Endothelial cell of umbilical vein (primary cell): ENCODE measurements at regions not wholly inside any gene's neighbourhood (a gene's known extent, or its start where the extent isn't known, plus 50 kb on each side); places are given as distances from the start of the nearest gene placed in this dataset.

Source experiments
- EZH2 ChIP-seq: IDR thresholded peaks from 2 replicates; pipeline ENCODE4 v1.6.1; 2012; ENCODE audit warnings: borderline replicate concordance, low read depth, mild to moderate bottlenecking, moderate library complexity, low read length, inconsistent platforms; ENCODE audit not compliant: severe bottlenecking
- FOS ChIP-seq: IDR thresholded peaks from 2 replicates; pipeline ENCODE4 v1.6.1; 2011; ENCODE audit warnings: mild to moderate bottlenecking, low read length, moderate library complexity, borderline replicate concordance; ENCODE audit not compliant: insufficient read depth
- GATA2 ChIP-seq: IDR thresholded peaks from 2 replicates; pipeline ENCODE4 v1.7.0; 2011; ENCODE audit warnings: low read depth, mild to moderate bottlenecking, moderate library complexity, mixed read lengths, low read length; ENCODE audit not compliant: insufficient read length, insufficient read depth
- JUN ChIP-seq: IDR thresholded peaks from 2 replicates; pipeline ENCODE4 v1.6.1; 2011; ENCODE audit warnings: borderline replicate concordance, low read depth; ENCODE audit not compliant: insufficient read length, insufficient read depth
- MAX ChIP-seq: IDR thresholded peaks from 2 replicates; pipeline ENCODE4 v1.6.1; 2011; ENCODE audit not compliant: insufficient read depth, insufficient read length
- MYC ChIP-seq: IDR thresholded peaks from one replicate; pipeline ENCODE4 v1.6.1; 2011; ENCODE audit warnings: mild to moderate bottlenecking, low read depth, low read length
- POLR2A ChIP-seq: IDR thresholded peaks from 2 replicates; pipeline ENCODE4 v1.6.1; 2012; ENCODE audit warnings: low read depth, mild to moderate bottlenecking, control low read depth, low read length
- POLR2AphosphoS5 ChIP-seq: IDR thresholded peaks from 2 replicates; pipeline ENCODE4 v1.6.1; 2012; ENCODE audit warnings: low read depth, mild to moderate bottlenecking, control low read depth, low read length, moderate library complexity; ENCODE audit not compliant: insufficient read depth
- TF ChIP-seq, protein P1 (sequence below), 2 donors: IDR thresholded peaks; 1 replicate in 1 of 2; 2 replicates in 1 of 2; pipeline ENCODE4 v1.5.1; 2011; ENCODE audit warnings: low read length in 2 of 2, mild to moderate bottlenecking in 2 of 2, moderate library complexity in 2 of 2, control low read depth in 1 of 2, inconsistent platforms in 1 of 2, low read depth in 1 of 2; ENCODE audit not compliant: insufficient read depth in 1 of 2; ENCODE audit errors: extremely low read depth in 1 of 2

DNA sequence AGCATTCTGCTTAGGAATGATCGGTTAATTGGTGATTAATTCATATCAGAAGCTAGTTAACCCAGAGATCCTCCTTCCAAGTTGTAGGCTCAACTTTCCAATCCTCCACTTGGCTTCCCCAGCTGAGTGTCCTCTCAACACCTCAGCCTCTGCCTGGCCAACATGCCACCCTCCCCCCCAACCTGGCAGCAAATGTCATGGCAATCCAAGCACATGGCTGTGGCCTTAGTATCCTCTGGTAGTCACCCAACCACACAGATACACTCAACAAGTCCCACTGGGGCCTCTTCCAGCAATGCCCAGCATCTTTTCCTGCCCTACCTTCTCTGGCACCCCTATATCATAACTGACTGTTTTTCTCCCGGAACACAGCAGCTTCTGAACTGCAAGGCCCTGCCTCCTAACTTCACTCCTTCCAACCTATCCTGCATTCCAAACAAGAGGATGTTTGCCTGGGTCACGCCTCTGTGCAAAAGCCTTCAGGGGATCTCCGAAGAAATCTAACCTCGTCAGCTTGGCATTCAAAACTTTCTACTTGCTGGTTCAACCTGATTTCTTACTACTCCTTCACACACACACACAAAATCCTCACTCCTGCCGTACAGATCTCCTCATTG, 195.0 kb downstream of the CYP26B1 start:
- TF ChIP-seq, protein P1, sequence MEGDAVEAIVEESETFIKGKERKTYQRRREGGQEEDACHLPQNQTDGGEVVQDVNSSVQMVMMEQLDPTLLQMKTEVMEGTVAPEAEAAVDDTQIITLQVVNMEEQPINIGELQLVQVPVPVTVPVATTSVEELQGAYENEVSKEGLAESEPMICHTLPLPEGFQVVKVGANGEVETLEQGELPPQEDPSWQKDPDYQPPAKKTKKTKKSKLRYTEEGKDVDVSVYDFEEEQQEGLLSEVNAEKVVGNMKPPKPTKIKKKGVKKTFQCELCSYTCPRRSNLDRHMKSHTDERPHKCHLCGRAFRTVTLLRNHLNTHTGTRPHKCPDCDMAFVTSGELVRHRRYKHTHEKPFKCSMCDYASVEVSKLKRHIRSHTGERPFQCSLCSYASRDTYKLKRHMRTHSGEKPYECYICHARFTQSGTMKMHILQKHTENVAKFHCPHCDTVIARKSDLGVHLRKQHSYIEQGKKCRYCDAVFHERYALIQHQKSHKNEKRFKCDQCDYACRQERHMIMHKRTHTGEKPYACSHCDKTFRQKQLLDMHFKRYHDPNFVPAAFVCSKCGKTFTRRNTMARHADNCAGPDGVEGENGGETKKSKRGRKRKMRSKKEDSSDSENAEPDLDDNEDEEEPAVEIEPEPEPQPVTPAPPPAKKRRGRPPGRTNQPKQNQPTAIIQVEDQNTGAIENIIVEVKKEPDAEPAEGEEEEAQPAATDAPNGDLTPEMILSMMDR (IDR thresholded peaks at IDR 0.05; ENCODE audit: extremely low read depth in 1 of 2, insufficient read depth in 1 of 2, low read depth in 1 of 2, low read length in 2 of 2) = no peak
- TF ChIP-seq POLR2A (no peak), MYC (no peak), POLR2AphosphoS5 (no peak), EZH2 (no peak), MAX (no peak), FOS (no peak), JUN (no peak), GATA2 (no peak)
